ENCODE measurements at regions not wholly inside any gene's neighbourhood (a gene's known extent, or its start where the extent isn't known, plus 50 kb on each side); places are given as distances from the start of the nearest gene placed in this dataset.

DNA sequence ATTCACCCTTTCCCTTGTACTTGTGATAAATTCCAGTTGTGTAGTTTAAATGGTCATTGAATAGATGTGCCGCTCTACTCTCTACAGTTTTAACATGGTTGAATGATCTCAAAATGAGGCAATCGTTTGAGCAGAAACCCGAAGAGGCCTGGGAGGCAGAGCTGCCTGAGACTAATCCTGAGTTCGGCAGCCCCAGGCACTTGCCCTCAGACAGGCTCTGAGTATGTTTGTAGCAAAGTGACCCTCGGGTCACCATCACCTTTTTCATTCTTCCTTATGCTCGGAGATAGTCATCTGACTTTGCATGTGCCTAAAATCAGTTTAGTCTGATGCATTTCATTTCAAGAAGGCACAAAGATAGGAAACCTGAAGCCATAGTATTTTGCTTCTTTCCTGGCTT is 184.0 kb upstream of the RBFOX1 start:
- Histone ChIP-seq H3K4me2 (ENCODE audit: low read length) (no peak overlapping the region), H3K36me3 (replicated peaks; ENCODE audit: low read depth, low read length) (no peaks in the 10 kb centered on the region), H3K4me3 (ENCODE audit: low read length) (no peak overlapping the region), H3K4me1 (ENCODE audit: low read length) (no peaks in the 10 kb centered on the region), H4K20me1 (ENCODE audit: insufficient read depth, low read length) (no peaks in the 10 kb centered on the region), H3K27ac (ENCODE audit: low read length) (no peak overlapping the region), H2AFZ (ENCODE audit: low read depth, low read length) (no peak overlapping the region), H3K27me3 (ENCODE audit: low read depth, low read length) (no peaks in the 10 kb centered on the region), H3K9ac (ENCODE audit: low read length) (no peak overlapping the region), H3K9me3 (ENCODE audit: insufficient read depth, low read length) (no peaks in the 10 kb centered on the region), H3K79me2 (ENCODE audit: low read length) (no peaks in the 10 kb centered on the region)
- TF ChIP-seq, protein P1, sequence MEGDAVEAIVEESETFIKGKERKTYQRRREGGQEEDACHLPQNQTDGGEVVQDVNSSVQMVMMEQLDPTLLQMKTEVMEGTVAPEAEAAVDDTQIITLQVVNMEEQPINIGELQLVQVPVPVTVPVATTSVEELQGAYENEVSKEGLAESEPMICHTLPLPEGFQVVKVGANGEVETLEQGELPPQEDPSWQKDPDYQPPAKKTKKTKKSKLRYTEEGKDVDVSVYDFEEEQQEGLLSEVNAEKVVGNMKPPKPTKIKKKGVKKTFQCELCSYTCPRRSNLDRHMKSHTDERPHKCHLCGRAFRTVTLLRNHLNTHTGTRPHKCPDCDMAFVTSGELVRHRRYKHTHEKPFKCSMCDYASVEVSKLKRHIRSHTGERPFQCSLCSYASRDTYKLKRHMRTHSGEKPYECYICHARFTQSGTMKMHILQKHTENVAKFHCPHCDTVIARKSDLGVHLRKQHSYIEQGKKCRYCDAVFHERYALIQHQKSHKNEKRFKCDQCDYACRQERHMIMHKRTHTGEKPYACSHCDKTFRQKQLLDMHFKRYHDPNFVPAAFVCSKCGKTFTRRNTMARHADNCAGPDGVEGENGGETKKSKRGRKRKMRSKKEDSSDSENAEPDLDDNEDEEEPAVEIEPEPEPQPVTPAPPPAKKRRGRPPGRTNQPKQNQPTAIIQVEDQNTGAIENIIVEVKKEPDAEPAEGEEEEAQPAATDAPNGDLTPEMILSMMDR (IDR thresholded peaks at IDR 0.05; ENCODE audit: low read depth, low read length): no peak
- no peak for TF ChIP-seq EZH2phosphoT487 (IDR thresholded peaks at IDR 0.05; ENCODE audit: low read depth)

DNA sequence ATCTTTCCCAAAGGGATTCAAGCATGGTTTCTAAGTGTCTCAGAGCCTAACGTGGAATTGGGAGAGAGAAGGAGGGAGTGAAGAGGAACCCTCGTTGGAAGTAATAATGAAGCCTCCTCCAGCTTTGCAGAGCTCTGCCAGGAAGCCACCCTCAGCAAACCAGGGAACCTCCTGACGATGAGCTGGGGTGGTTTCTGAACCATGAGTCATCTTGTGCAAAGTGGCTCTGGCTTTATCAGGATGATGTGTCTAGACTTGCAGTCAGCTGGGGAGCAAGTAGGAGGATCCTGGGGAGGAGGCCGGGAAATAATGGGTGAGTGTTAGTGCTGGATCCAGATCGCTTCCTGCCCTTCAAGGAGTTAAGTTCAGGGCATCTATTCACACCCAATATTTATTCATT is 191.7 kb upstream of the RBFOX1 start:
- H3K27me3 ChIP-seq (ENCODE audit: low read depth, low read length): no peaks in the 10 kb centered on the region
- H3K79me2 ChIP-seq (ENCODE audit: low read length): no peaks in the 10 kb centered on the region
- no peak overlapping the region for H2AFZ ChIP-seq (ENCODE audit: low read depth, low read length)
- H3K4me2 ChIP-seq (ENCODE audit: low read length): no peak overlapping the region
- no peak overlapping the region for H3K27ac ChIP-seq (ENCODE audit: low read length)
- H3K4me1 ChIP-seq (ENCODE audit: low read length): no peaks in the 10 kb centered on the region
- H3K9ac ChIP-seq (ENCODE audit: low read length): no peak overlapping the region
- H3K9me3 ChIP-seq (ENCODE audit: insufficient read depth, low read length): no peaks in the 10 kb centered on the region
- no peaks in the 10 kb centered on the region for H3K36me3 ChIP-seq (replicated peaks; ENCODE audit: low read depth, low read length)
- TF ChIP-seq, protein P1 (IDR thresholded peaks at IDR 0.05; ENCODE audit: low read depth, low read length): no peak
- no peak for TF ChIP-seq EZH2phosphoT487 (IDR thresholded peaks at IDR 0.05; ENCODE audit: low read depth)
- H3K4me3 ChIP-seq (ENCODE audit: low read length): no peak overlapping the region
- H4K20me1 ChIP-seq (ENCODE audit: insufficient read depth, low read length): no peaks in the 10 kb centered on the region

DNA sequence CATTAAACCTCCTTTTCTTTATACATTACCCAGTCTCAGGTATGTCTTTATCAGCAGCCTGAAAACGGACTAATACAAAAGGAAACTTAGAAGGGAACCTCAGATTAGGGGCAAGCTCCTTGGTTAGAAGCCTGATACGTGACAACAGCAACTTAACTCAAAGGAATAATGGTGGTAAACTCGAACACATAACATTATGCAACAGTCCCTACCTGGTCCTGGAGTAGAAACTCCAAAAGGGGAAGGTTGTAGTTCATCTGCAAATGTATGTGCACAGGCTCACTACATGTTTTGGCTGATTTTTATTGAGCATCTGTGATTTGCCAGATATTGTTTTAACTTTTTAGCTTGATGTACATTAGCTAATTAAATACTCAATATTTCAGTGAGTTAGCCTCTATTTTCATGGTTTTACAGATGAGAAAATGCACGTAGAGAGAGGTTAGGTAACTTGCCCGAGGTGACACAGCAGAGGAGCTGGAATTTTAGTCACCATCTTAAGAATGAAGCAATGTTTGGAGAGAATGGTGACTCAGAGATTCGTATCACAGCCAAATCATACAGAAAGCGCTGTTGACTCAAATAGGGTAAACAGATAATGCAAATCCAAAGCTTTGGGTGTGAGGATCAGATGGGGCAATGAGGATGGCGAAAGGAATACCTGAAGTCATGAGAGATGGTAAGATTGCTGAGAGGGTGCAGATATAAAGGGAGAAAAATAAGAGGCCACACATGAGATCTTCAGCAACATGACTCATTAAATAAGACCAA is 194.9 kb upstream of the RBFOX1 start:
- no peak overlapping the region for H3K4me3 ChIP-seq (ENCODE audit: low read length)
- no peaks in the 10 kb centered on the region for H3K9me3 ChIP-seq (ENCODE audit: insufficient read depth, low read length)
- H3K9ac ChIP-seq (ENCODE audit: low read length): no peak overlapping the region
- no peak overlapping the region for H3K4me2 ChIP-seq (ENCODE audit: low read length)
- no peaks in the 10 kb centered on the region for H4K20me1 ChIP-seq (ENCODE audit: insufficient read depth, low read length)
- no peak for TF ChIP-seq EZH2phosphoT487 (IDR thresholded peaks at IDR 0.05; ENCODE audit: low read depth)
- TF ChIP-seq, protein P1 (IDR thresholded peaks at IDR 0.05; ENCODE audit: low read depth, low read length): no peak
- H2AFZ ChIP-seq (ENCODE audit: low read depth, low read length): no peak overlapping the region
- H3K36me3 ChIP-seq (replicated peaks; ENCODE audit: low read depth, low read length): no peaks in the 10 kb centered on the region
- no peaks in the 10 kb centered on the region for H3K79me2 ChIP-seq (ENCODE audit: low read length)
- H3K4me1 ChIP-seq (ENCODE audit: low read length): no peaks in the 10 kb centered on the region
- no peaks in the 10 kb centered on the region for H3K27me3 ChIP-seq (ENCODE audit: low read depth, low read length)
- H3K27ac ChIP-seq (ENCODE audit: low read length): no peak overlapping the region

DNA sequence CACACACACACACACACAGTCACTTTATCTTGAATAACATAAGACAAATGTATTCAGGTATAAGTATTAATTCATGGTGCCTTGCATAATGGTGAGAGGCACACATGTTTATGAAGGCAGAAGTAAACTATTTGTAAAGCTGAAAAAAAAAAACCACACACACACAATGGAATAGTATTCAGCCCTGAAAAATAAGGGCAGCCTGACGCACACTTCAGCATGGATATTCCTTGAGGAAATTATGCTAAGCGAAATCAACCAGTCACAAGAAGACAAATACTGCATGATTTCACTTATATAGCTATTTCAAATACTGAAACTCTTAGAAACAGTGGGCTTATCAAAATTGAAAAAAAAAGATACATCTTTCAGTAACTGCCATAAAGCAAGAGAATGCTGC is 200.2 kb upstream of the RBFOX1 start:
- Histone ChIP-seq H4K20me1 (ENCODE audit: insufficient read depth, low read length) (no peaks in the 10 kb centered on the region), H3K9ac (ENCODE audit: low read length) (no peak overlapping the region), H3K4me2 (ENCODE audit: low read length) (no peak overlapping the region), H3K4me1 (ENCODE audit: low read length) (no peaks in the 10 kb centered on the region), H3K27me3 (ENCODE audit: low read depth, low read length) (no peaks in the 10 kb centered on the region), H3K36me3 (replicated peaks; ENCODE audit: low read depth, low read length) (no peaks in the 10 kb centered on the region), H3K79me2 (ENCODE audit: low read length) (no peaks in the 10 kb centered on the region), H3K27ac (ENCODE audit: low read length) (no peak overlapping the region), H2AFZ (ENCODE audit: low read depth, low read length) (no peak overlapping the region), H3K9me3 (ENCODE audit: insufficient read depth, low read length) (no peaks in the 10 kb centered on the region), H3K4me3 (ENCODE audit: low read length) (no peak overlapping the region)
- TF ChIP-seq, protein P1 (IDR thresholded peaks at IDR 0.05; ENCODE audit: low read depth, low read length): no peak
- no peak for TF ChIP-seq EZH2phosphoT487 (IDR thresholded peaks at IDR 0.05; ENCODE audit: low read depth)
